GM03348 (cell line): ENCODE measurements at regions not wholly inside any gene's neighbourhood (a gene's known extent, or its start where the extent isn't known, plus 50 kb on each side); places are given as distances from the start of the nearest gene placed in this dataset.

Experiments
- DNase-seq: peaks from one replicate; pipeline ENCODE4 v3.0.0; 2012; ENCODE audit warnings: low spot score

- no peak for DNase-seq
Measured at GRCh38 chr20:39632176-39632575, 670.0 kb downstream of the DHX35 start.

GRCh38 chr20:39631557-39631956 lies 669.4 kb downstream of the DHX35 start:
- no peak for DNase-seq

- DNase-seq: no peak
Measured at GRCh38 chr20:39630215-39630908, 668.2 kb downstream of the DHX35 start.

- DNase-seq: no peak
Measured at GRCh38 chr20:39627765-39628164, 665.6 kb downstream of the DHX35 start.

- DNase-seq: no peak
Measured at GRCh38 chr20:39624316-39624715, 662.2 kb downstream of the DHX35 start.

- DNase-seq: no peak
Measured at GRCh38 chr20:39623584-39624234, 661.6 kb downstream of the DHX35 start.

GRCh38 chr20:39619271-39619785 lies 657.2 kb downstream of the DHX35 start:
- DNase-seq: no peak

GRCh38 chr20:39611901-39612300 lies 649.8 kb downstream of the DHX35 start:
- DNase-seq: no peak

GRCh38 chr20:39607141-39607540 lies 645.0 kb downstream of the DHX35 start:
- no peak for DNase-seq

- no peak for DNase-seq
Measured at GRCh38 chr20:39605908-39606307, 643.8 kb downstream of the DHX35 start.

GRCh38 chr20:39605361-39605760 lies 643.2 kb downstream of the DHX35 start:
- no peak for DNase-seq

- no peak for DNase-seq
Measured at GRCh38 chr20:39603219-39603618, 641.1 kb downstream of the DHX35 start.

GRCh38 chr20:39602649-39603048 lies 640.5 kb downstream of the DHX35 start:
- DNase-seq: no peak

- no peak for DNase-seq
Measured at GRCh38 chr20:39600871-39601270, 638.7 kb downstream of the DHX35 start.

- DNase-seq: no peak
Measured at GRCh38 chr20:39600156-39600555, 638.0 kb downstream of the DHX35 start.

GRCh38 chr20:39596554-39596953 lies 634.4 kb downstream of the DHX35 start:
- no peak for DNase-seq

GRCh38 chr20:39592371-39592770 lies 630.2 kb downstream of the DHX35 start:
- no peak for DNase-seq

GRCh38 chr20:39588148-39588757 lies 626.1 kb downstream of the DHX35 start:
- DNase-seq: no peak

GRCh38 chr20:39581034-39581433 lies 618.9 kb downstream of the DHX35 start:
- no peak for DNase-seq

GRCh38 chr20:39576771-39577170 lies 614.6 kb downstream of the DHX35 start:
- no peak for DNase-seq

- DNase-seq: no peak
Measured at GRCh38 chr20:39574061-39574460, 611.9 kb downstream of the DHX35 start.

GRCh38 chr20:39571171-39571570 lies 609.0 kb downstream of the DHX35 start:
- no peak for DNase-seq

GRCh38 chr20:39568109-39568508 lies 606.0 kb downstream of the DHX35 start:
- DNase-seq: no peak
